Right lobe of liver (tissue), 6 donors: ENCODE measurements at regions not wholly inside any gene's neighbourhood (a gene's known extent, or its start where the extent isn't known, plus 50 kb on each side); places are given as distances from the start of the nearest gene placed in this dataset.

Experiments
- ATAC-seq, 4 donors: fragments of 200-7000 bp; cut with Tn5 transposase; one replicate each; pipeline ENCODE4 v1.9.1; 2020; ENCODE audit warnings: mild to moderate bottlenecking in 4 of 4, moderate library complexity in 4 of 4
- DNase-seq, 3 donors: peaks; one replicate each; pipeline ENCODE4 v3.0.0-alpha.2; 2020
- H3K27ac ChIP-seq, 3 donors: fragments of 200-600 bp; one replicate each; pipeline ENCODE4 v1.8.0; 2022
- H3K27me3 ChIP-seq, 2 donors: fragments of 200-600 bp; one replicate each; pipeline ENCODE4 v1.8.0; 2022
- H3K36me3 ChIP-seq, 4 donors: fragments of 200-600 bp; sonication (generic) in 1 of 4; one replicate each; pipeline versions ENCODE4 v1.5.1 to v1.8.0; 2017 to 2022; ENCODE audit warnings: control low read depth in 1 of 4
- H3K4me1 ChIP-seq, 4 donors: fragments of 200-600 bp; sonication (generic) in 1 of 4; one replicate each; pipeline versions ENCODE4 v1.5.1 to v1.8.0; 2017 to 2022; ENCODE audit warnings: control low read depth in 1 of 4
- H3K4me3 ChIP-seq, 3 donors: fragments of 200-600 bp; one replicate each; pipeline ENCODE4 v1.8.0; 2022
- H3K9me3 ChIP-seq, 4 donors: fragments of 200-600 bp; sonication (generic) in 1 of 4; one replicate each; pipeline versions ENCODE4 v1.5.1 to v1.8.0; 2017 to 2022; ENCODE audit warnings: control low read depth in 1 of 4
- POLR2A ChIP-seq: fragments of 450-650 bp; IDR thresholded peaks from one replicate; pipeline ENCODE4 v1.6.1; 2017; ENCODE audit warnings: antibody characterized with exemption, mild to moderate bottlenecking
- WGBS: methylation state at CpG from one replicate; pipeline ENCODE4 v1.1.6; 2018; ENCODE audit warnings: low coverage, low lambda C conversion rate; ENCODE audit not compliant: insufficient coverage; ENCODE audit errors: missing lambda C conversion rate; 5-methylcytosine and 5-hydroxymethylcytosine counted together
- intact Hi-C, 2 donors: fragments of 100-400 bp; cut with DNase I; formaldehyde crosslinking; loops; one replicate each; pipeline versions ENCODE4 v1.11.2 to v1.14.1; 2022
- TF ChIP-seq, protein P1 (sequence below), 4 donors: fragments of 200-600 bp in 3 of 4; fragments of 450-650 bp in 1 of 4; IDR thresholded peaks; one replicate each; pipeline versions ENCODE4 v1.5.1 to v1.8.0; 2016 to 2022; ENCODE audit warnings: antibody characterized with exemption in 4 of 4, mild to moderate bottlenecking in 2 of 4
- donor health status: DM: no; HTN: yes; CAD: no.
- donor health status: DM: no; HTN: no; CAD: no.
- donor health status: DM: no; HTN: no; CAD: no.
- donor health status: DM: no; HTN: yes; CAD: no.
- donor health status: DM: no; HTN: yes; CAD: no.

DNA sequence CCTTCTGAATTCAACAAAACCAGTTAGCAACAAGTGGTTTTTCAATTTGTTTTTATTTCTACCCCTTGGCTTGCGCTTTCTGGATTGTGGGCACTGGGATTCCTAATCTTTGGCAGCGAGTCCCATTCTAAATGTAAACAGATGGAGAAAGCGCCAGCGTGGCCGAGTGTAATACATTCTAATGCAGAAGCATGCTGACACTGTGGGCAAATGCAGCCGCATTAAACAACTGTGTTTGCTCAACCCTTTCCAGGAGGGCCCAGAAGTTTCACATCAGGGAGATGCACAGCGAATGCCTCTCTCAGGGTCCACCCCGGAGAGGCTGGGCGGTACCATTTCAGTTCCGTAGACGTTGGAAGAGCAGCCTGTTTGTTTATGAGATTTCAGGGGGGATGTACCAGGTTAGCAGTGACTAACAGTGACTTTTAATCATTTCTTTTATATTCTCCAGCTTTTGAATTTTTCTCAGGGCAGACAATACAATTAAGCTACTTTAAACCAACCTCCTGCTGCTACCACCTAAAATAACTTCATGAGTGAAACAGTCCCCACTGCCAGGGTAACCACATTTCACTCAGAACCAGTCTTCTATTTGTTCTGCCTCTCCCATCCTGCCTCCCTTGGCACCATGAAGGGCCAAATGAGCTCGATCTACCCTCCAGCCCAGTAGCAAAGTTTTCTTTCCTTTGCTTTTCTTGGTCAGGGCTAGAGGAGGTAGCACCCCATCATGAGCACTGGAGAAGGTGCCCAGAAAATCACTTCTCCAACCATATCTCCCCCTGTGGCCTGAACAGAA, 164.2 kb upstream of the ITGB1 start:
- peak; percentile 44 to 75 (median 68) for ATAC-seq
- Histone ChIP-seq H3K27ac (no peak overlapping the region), H3K9me3 (no peaks in the 10 kb centered on the region), H3K4me1 (peaks cover 0 to 9% (median 0%) of the 10 kb centered on the region in 4 donors), H3K27me3 (no peaks in the 10 kb centered on the region), H3K4me3 (no peak overlapping the region), H3K36me3 (no peaks in the 10 kb centered on the region)
- peak in 1 of 3 donors; percentile 45 for DNase-seq
- intact Hi-C loops = no loop called here
- WGBS = 28% methylated on average over 11 of the region's 12 CpGs
- TF ChIP-seq POLR2A = no peak
- TF ChIP-seq, protein P1, sequence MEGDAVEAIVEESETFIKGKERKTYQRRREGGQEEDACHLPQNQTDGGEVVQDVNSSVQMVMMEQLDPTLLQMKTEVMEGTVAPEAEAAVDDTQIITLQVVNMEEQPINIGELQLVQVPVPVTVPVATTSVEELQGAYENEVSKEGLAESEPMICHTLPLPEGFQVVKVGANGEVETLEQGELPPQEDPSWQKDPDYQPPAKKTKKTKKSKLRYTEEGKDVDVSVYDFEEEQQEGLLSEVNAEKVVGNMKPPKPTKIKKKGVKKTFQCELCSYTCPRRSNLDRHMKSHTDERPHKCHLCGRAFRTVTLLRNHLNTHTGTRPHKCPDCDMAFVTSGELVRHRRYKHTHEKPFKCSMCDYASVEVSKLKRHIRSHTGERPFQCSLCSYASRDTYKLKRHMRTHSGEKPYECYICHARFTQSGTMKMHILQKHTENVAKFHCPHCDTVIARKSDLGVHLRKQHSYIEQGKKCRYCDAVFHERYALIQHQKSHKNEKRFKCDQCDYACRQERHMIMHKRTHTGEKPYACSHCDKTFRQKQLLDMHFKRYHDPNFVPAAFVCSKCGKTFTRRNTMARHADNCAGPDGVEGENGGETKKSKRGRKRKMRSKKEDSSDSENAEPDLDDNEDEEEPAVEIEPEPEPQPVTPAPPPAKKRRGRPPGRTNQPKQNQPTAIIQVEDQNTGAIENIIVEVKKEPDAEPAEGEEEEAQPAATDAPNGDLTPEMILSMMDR (IDR thresholded peaks at IDR 0.05) = no peak

DNA sequence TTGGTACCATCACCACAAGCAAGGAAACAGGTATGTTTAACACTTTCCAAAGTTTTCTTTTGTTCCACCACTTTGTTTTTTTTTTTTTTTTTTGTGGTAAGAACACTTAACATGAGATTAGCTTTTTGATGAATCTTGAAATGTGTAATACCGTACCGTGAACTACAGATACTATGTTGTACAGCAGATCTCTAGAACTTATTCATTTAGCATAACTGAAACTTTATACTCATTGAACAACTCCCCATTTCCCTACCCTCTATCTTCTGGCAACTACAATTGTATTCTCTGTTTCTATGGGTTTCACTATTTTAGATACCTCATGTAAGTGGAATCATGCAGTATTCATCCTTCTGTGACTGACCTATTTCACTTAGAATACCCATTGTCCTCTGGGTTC, 162.7 kb upstream of the ITGB1 start:
- Histone ChIP-seq H3K4me1 (peaks cover 0 to 9% (median 0%) of the 10 kb centered on the region in 4 donors), H3K27ac (no peak overlapping the region), H3K9me3 (no peaks in the 10 kb centered on the region), H3K27me3 (no peaks in the 10 kb centered on the region), H3K4me3 (no peak overlapping the region), H3K36me3 (no peaks in the 10 kb centered on the region)
- 100% methylated on average over 2 of the region's 2 CpGs for WGBS
- intact Hi-C loops = no loop called here
- ATAC-seq = no peak
- DNase-seq = no peak
- no peak for TF ChIP-seq POLR2A
- TF ChIP-seq, protein P1 (IDR thresholded peaks at IDR 0.05) = no peak

DNA sequence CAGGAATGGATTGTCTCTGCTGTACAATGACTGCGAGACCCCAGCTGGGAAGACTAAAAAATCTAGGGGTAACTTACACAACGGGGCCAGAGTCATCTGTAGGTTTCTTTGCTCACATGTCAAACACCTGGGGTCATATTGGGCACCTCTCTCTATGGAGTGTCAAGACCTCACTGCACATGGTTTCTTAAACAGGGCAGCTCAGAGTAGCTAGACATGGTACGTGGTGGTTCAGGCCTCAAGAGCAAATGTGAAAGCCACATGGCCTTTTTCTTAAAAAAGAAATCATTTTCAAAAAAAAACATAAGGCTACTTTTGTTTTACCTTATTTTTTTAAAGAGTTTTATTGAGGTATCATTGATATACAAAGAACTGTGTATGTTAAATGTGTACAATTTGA, 162.2 kb upstream of the ITGB1 start:
- ATAC-seq = no peak
- Histone ChIP-seq H3K4me1 (peaks cover 0 to 9% (median 0%) of the 10 kb centered on the region in 4 donors), H3K27me3 (no peaks in the 10 kb centered on the region), H3K27ac (no peak overlapping the region), H3K4me3 (no peak overlapping the region), H3K9me3 (no peaks in the 10 kb centered on the region), H3K36me3 (no peaks in the 10 kb centered on the region)
- no peak for TF ChIP-seq POLR2A
- TF ChIP-seq, protein P1 (IDR thresholded peaks at IDR 0.05) = no peak
- intact Hi-C loops = no loop called here
- DNase-seq = no peak
- WGBS = 81% methylated on average over 2 of the region's 3 CpGs

DNA sequence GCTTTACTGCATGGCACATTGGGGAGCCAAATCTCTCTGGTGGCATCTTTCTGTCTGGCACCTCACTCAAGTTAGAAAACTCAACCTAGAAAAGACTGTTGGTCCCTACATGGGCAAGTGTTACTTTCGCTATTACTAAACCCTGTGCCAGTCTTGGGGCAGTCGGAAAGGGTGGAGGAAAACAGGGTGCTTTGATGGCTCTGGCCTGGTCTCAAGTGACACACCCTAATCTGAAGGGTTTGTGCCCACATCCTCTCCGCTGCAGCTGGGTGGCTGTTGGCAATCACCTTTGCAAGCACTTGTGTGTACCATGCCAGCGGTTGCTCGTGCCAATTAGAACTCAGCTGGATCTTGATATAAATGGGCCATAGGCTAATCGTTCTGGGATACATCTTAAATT, 159.8 kb upstream of the ITGB1 start:
- DNase-seq = no peak
- no peaks in the 10 kb centered on the region for H3K9me3 ChIP-seq

More for the DNA sequence above, 159.8 kb upstream of the ITGB1 start:
- Histone ChIP-seq H3K4me1 (peaks cover 0 to 9% (median 0%) of the 10 kb centered on the region in 4 donors), H3K27me3 (no peaks in the 10 kb centered on the region), H3K4me3 (no peak overlapping the region), H3K27ac (no peak overlapping the region), H3K36me3 (no peaks in the 10 kb centered on the region)
- TF ChIP-seq, protein P1 (IDR thresholded peaks at IDR 0.05) = no peak
- no peak for TF ChIP-seq POLR2A
- intact Hi-C loops = no loop called here
- 40% methylated on average over 1 of the region's 6 CpGs for WGBS
- ATAC-seq = no peak
